ENCODE measurements at regions not wholly inside any gene's neighbourhood (a gene's known extent, or its start where the extent isn't known, plus 50 kb on each side); places are given as distances from the start of the nearest gene placed in this dataset.

- no peak for TF ChIP-seq CTCF (IDR thresholded peaks at IDR 0.05; ENCODE audit: insufficient read depth, low read depth, low read length)
- no peak for TF ChIP-seq EZH2 (IDR thresholded peaks at IDR 0.05; ENCODE audit: insufficient read depth, low read length)
Observed at GRCh38 chr1:29689372-29690030, 453.2 kb downstream of the PTPRU start.
